ENCODE measurements at regions not wholly inside any gene's neighbourhood (a gene's known extent, or its start where the extent isn't known, plus 50 kb on each side); places are given as distances from the start of the nearest gene placed in this dataset.

- Histone ChIP-seq H3K9ac (ENCODE audit: low read length) (no peak overlapping the region), H3K27me3 (replicated peaks; ENCODE audit: control insufficient read depth, insufficient read depth, low read length) (no peaks in the 10 kb centered on the region), H3K4me1 (ENCODE audit: control insufficient read depth, insufficient read depth, low read length) (peaks cover 24% of the 10 kb centered on the region), H3K9me3 (ENCODE audit: control insufficient read depth, low read length) (no peaks in the 10 kb centered on the region), H3K36me3 (ENCODE audit: control insufficient read depth, insufficient read depth, low read length, severe bottlenecking) (no peaks in the 10 kb centered on the region), H3K4me3 (ENCODE audit: low read length) (no peak overlapping the region)
- DNase-seq (ENCODE audit: low read depth) = peak; percentile 43
Measured at GRCh38 chr1:67888216-67889106, 55.2 kb upstream of the GNG12 start.

DNA sequence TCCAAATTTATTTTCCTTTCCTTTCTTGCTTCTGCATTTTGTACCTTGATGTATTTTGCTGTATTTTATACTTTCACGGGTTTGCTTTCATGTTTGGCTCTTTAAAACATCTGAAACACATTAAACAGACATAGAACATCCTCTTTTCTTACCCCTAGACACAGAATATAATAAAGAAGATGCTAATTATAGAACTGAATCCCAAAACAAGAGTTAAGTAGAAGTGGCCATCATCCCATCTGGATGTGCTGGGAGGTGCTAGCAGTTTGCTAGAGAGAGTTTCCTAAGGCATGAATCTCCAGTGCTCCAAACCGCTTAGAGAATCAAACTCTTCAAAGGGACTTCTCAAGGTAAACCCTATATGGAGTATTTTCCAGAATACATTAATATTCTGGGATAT is 53.9 kb upstream of the GNG12 start:
- Histone ChIP-seq H3K9me3 (ENCODE audit: control insufficient read depth, low read length) (no peaks in the 10 kb centered on the region), H3K4me1 (ENCODE audit: control insufficient read depth, insufficient read depth, low read length) (peaks cover 35% of the 10 kb centered on the region), H3K9ac (ENCODE audit: low read length) (no peak overlapping the region), H3K36me3 (ENCODE audit: control insufficient read depth, insufficient read depth, low read length, severe bottlenecking) (no peaks in the 10 kb centered on the region), H3K4me3 (ENCODE audit: low read length) (no peak overlapping the region), H3K27me3 (replicated peaks; ENCODE audit: control insufficient read depth, insufficient read depth, low read length) (no peaks in the 10 kb centered on the region)
- no peak for DNase-seq (ENCODE audit: low read depth)

- H3K36me3 ChIP-seq (ENCODE audit: control insufficient read depth, insufficient read depth, low read length, severe bottlenecking) = no peaks in the 10 kb centered on the region
- peaks cover 36% of the 10 kb centered on the region for H3K4me1 ChIP-seq (ENCODE audit: control insufficient read depth, insufficient read depth, low read length)
- H3K4me3 ChIP-seq (ENCODE audit: low read length) = no peak overlapping the region
- no peak overlapping the region for H3K9ac ChIP-seq (ENCODE audit: low read length)
- DNase-seq (ENCODE audit: low read depth) = no peak
- no peaks in the 10 kb centered on the region for H3K27me3 ChIP-seq (replicated peaks; ENCODE audit: control insufficient read depth, insufficient read depth, low read length)
- no peaks in the 10 kb centered on the region for H3K9me3 ChIP-seq (ENCODE audit: control insufficient read depth, low read length)
Measured at GRCh38 chr1:67886076-67886475, 52.8 kb upstream of the GNG12 start.

GRCh38 chr1:67883069-67883468 is 49.8 kb upstream of the GNG12 start:
- Histone ChIP-seq H3K4me1 (ENCODE audit: control insufficient read depth, insufficient read depth, low read length) (peaks cover 37% of the 10 kb centered on the region), H3K36me3 (ENCODE audit: control insufficient read depth, insufficient read depth, low read length, severe bottlenecking) (no peaks in the 10 kb centered on the region), H3K9me3 (ENCODE audit: control insufficient read depth, low read length) (no peaks in the 10 kb centered on the region), H3K27me3 (replicated peaks; ENCODE audit: control insufficient read depth, insufficient read depth, low read length) (no peaks in the 10 kb centered on the region), H3K9ac (ENCODE audit: low read length) (no peak overlapping the region), H3K4me3 (ENCODE audit: low read length) (no peak overlapping the region)
- peak; percentile 52 for DNase-seq (ENCODE audit: low read depth)

Data from adipocyte (in vitro differentiated cells).